HG02610 (cell line): ENCODE measurements at regions not wholly inside any gene's neighbourhood (a gene's known extent, or its start where the extent isn't known, plus 50 kb on each side); places are given as distances from the start of the nearest gene placed in this dataset.
"Not testable (repeated sequence)": the region's sequence is repeated elsewhere in the genome, so short reads cannot be mapped to it uniquely, and the experiment has no call there.

Experiments
- ATAC-seq: cut with Tn5 transposase; IDR thresholded peaks from one replicate; pipeline ENCODE4 v1.9.1; 2021; ENCODE audit warnings: mild to moderate bottlenecking, moderate library complexity; ENCODE audit not compliant: unreplicated experiment

DNA sequence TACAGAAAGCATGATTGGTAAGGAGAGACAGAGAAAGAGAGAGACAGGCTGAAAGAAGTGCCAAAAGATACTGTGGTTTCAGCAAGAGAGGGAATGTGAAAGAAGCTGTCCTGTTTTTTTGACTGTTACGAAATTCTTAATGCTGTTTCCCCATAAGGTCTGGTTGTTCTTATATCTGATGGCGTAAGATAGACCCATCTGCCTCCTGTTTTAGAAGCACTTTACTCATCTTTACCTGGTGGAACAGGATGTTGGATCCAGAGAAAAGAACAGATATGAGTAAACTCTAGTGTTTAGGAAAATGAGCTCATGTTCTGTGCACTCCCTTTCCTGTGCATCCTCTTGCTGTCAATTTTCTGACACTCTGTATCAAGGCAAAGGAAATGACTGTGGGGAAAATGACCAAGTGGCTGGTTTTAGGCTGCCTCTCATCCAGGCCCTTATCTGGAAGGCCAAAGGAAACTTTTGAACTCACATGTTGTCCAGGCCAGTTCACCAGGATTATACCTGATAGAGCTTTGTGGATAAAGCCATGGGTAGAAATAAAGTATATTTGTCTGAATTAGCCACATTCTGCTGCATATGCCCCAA lies 311.7 kb upstream of the HTR2C start:
- no peak for ATAC-seq

DNA sequence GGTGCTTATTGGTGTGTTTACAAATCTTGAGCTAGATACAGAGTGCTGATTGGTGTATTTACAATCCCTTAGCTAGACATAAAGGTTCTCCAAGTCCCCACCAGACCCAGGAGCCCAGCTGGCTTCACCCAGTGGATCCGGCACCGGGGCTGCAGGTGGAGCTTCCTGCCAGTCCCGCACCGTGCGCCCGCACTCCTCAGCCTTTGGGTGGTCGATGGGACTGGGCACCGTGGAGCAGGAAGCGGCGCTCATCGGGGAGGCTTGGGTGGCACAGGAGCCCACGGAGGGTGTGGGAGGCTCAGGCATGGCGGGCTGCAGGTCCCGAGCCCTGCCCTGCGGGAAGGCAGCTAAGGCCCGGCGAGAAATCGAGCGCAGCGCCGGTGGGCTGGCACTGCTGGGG lies 313.5 kb upstream of the HTR2C start:
- ATAC-seq: not testable (repeated sequence)

DNA sequence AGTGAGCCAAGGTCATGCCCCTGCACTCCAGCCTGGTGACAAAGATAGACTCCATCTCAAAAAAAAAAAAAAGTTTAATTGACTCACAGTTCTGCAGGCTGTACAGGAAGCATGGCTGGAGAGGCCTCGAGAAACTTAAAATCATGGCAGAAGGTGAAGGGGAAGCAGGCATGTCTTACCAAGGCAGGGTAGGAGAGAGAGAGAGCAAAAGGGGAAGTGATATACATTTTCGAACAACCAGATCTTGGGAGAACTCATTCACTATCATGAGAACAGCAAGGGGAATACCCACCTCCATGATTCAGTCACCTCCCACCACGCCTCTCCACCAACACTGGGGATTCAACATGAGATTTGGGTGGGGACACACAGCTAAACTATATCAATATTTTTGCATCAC lies 315.2 kb upstream of the HTR2C start:
- no peak for ATAC-seq

DNA sequence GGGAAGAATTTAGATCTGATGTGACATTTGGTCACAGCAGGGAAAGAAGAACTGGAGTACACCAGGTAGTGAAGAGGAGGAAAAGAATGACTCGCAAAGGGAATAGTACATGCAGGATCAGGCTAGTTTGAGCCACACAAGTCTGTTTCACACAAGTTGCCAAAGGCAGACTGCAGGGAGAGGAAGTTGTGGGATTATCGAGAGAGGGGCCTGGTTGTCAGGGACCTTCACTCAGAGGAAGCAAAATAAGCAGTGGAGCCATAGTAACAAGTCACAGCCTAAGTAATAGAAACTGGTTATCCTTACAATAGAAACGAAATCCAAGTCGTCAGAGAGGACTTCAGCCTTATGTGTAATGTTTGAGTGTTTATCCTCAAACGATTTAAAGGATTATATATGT lies 316.7 kb upstream of the HTR2C start:
- ATAC-seq: no peak

DNA sequence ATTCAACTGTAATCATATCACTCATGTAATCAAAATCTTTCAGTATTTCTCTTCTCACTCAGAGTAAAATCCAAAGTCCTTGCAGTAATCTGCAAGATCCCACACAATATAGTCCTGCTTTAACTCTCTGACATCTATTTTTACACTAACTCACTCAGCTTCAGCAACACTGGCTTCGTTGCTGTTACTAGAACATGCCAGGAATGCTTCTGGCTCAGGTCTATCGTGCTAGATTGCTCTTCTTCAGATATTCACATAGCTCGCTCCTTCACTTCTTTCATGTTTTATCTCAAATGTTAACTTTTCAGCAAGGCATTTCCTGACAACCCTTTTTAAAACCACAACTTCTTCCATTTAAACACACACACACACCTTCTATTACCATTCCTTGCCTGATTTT lies 331.7 kb upstream of the HTR2C start:
- ATAC-seq: no peak

DNA sequence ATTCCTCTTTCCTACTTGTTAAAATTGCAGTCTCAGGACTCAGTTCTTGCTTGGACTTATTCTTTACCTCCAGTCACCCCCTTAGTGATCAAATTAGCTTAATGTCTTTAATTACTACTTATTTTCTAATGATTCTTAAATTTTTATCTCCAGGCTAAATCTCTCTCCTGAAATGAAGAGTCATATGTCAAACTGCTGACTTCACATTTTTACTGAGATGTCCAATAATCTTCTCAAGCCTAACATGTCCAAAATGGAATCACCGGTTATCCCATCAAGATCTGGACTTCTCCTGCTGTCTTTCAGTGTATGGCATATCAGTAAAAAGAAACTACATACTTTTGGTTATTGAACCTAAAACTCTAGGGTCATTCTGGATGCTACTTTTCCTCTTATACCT lies 332.3 kb upstream of the HTR2C start:
- ATAC-seq: no peak

DNA sequence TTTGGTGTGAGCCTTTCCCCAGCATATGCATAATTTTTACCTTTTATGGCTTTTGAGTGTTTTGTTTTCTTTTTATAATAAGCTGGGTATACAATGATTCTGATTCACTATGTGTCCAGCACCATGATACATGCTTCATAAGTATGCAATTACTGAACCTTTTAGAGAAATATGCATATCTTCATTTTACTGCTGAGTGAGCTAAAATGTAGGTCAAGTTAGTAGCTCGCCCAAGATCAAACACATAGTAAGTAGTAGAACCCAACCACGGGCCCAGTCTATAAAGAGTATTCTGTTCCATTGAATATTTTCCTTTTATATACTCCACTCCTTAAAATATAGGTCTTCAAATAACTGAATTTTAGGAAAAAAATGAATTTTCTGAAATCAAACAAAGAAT lies 362.4 kb upstream of the HTR2C start:
- no peak for ATAC-seq

DNA sequence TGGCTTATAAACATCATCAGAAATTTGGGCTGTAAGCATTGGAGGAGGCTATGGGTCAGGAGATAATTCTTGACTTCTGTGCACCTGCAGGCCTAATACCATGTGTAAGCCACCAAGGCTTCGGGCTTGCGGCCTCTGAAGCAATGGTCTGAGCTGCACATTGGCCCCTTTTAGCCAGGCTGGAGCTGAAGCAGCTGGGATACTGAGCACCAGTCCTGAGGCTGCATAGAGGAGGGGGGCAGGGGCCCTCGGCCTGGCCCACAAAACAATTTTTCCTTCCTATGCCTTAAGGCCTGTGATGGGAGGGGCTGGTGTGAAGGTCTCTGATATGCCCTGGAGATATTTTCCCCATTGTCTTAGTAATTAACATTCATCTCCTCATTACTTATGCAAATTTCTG lies 373.0 kb upstream of the HTR2C start:
- no peak for ATAC-seq

DNA sequence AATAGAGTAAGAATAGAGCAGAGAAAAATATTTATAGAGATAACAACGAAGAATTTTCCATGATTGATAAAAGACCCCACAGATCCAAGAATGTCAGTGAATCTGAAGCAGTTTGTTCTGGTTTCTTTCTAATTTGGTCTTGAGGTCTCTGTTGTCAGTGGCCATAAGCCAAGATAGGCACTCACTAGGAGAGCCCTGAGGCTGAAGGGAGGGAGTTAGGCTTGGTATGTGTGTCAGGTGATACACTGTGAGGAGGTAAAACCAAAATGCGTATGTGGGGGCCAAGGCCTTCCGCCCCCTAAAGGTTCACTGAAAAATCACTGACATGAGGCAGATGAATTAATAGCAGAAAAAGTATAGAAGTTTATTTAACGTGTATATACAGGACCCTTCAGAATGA lies 382.3 kb upstream of the HTR2C start:
- no peak for ATAC-seq

DNA sequence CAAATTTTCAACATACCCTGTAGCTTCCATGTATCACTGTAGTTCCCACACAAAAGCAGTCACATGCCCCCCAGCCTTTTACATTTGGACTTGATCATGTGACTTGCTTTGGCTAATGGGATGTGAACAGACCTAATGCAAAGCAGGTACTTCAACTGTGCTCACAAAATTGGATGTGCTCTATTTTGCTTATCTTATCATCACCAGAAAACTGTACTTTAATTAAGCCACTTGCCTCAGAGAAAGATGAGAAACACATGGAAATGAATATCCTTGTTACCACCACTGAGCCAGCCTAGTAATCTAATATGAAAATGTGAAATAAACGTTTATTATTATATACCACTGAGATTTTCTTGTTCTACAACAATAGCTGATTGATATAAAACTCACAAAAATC lies 402.7 kb upstream of the HTR2C start:
- ATAC-seq: no peak

DNA sequence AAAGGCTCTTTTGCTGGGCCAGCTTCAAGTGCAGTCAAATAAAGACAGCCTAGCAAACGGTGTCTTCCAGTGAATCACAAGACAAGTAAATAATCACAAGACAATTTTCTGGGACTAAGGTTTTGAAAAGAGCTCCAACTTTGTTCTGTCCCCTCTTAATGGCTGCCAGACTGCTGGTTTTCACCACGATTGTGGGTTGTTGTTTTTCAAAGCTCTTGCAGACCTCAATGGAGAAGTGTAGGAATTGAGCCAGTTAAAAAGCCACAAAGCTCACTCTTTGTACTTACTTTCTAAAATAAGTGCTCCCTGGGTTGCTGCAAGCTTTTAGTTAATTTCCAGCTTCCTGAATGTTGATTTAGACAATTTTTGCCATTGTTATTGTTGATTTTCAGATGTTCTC lies 405.8 kb upstream of the HTR2C start:
- no peak for ATAC-seq

DNA sequence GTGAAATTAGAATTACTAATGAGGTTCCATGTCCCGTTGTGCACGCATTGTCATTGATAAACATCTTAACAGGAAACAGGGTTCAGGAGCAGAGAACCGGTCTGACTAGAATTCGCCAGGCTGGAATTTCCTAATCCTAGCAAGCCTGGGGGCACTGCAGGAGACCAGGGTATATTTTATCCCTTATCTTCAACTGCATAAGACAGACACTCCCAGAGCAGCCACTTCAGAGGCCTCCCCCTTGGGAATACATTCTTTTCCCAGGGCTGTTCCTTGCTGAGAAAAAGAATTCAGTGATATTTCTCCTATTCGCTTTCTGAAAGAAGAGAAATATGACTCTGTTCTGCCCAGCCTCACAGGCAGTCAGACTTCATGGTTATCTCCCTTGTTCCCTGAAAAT lies 416.6 kb upstream of the HTR2C start:
- ATAC-seq: not testable (repeated sequence)

DNA sequence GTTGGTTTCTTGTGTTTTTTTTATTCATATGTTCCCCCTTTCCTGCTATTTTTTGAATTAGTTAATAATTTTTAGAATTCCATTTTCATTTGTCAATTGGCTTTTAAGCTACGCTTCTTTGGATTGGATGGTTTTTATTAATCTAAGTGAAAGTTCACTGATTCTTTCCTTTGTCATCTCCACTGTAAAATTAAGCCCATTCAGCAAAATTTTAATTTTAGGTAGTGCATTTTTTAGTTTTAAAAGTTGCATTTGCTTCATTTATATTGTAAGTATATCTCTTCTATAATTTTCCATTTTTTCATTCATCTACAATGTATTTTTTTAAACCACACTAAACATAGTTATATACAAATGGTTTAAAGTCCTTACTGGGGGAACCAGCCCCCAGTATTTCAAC lies 417.3 kb upstream of the HTR2C start:
- ATAC-seq: no peak

DNA sequence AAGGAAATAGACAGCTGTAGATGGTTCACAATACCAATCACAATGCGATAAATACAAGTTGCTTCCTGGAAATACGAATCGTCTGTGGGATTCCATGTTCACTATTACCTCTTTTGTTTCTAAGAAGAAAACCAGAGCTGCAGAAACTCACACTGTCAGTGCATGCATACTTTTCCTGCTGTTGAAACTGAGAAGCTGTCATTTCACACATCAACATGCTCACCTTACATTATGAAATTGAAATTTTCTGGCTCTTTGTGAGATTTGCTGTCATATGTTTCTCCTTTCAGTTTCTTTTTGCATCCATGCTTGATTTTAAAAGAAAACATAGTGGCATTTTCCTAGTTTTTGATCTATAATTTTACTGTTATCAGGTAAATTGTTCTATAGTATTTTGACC lies 418.3 kb upstream of the HTR2C start:
- no peak for ATAC-seq

DNA sequence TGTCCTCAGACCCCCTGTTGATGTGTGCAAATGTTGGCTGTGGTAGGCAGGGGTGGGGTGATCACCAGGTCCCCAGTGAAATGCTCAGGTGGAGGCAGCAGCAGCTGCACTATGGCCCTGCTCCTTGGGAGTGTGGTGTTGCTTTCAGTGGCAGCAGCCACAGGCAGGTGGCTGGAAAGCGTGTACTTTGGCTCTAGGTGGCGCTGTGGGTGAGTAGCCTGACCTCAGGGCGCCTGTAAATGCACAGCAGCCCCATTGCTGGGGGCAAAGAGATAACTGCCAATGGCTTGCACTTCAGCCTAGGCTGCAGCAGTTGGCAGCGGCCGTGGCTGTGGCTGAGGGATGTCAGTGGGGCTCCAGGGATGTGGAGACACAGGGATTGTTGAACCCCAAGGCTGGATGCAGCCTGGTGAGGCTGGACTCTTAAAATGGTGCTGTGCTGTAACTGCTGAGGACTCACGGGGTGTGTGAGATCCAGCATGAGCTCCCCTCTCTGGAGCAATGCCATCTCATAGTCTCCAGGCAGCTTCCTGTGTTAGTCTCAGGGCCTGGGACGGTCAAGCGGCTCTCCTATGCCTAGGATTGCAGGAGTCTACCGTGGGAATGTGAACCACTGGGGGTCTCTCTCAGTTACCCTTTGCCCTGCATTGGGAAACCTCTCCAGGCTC lies 421.7 kb upstream of the HTR2C start:
- ATAC-seq: no peak

DNA sequence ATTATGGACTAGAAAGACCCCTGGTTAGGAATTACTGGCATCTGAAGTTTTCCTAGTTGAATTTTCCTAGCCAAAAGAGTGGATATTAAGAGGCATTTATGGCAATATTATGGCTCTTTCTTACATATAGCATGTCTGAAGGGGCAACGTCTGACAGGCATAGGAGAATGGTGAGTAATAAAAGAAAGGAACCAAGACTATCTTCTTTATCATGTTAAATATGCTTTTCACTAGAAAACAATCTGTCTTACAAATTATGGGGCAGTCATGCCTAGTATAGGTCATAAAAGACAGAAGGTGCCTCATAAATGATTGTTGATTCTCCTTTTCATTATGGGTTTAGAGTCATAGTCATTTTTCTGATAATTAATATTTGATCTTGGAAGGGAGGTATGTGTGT lies 431.1 kb upstream of the HTR2C start:
- ATAC-seq: no peak

DNA sequence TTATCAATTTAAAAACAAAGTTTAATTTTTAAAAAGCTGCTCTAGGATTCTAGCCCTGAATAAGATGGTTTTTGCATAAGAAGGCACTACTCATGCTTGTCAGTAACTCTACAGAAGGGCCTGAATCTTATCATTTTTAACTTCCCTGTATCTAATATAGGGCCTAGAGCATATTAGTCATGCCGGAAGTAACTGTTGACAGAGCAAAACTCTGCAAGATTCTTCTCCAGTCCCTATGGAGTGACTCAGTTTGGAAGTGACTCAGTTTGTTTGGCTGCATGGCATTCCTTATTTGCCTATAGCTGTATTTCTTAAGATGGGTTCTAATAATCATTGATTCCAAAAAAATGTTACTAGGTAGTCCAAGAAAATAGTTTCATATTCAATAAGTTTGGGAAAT lies 431.8 kb upstream of the HTR2C start:
- ATAC-seq: no peak

DNA sequence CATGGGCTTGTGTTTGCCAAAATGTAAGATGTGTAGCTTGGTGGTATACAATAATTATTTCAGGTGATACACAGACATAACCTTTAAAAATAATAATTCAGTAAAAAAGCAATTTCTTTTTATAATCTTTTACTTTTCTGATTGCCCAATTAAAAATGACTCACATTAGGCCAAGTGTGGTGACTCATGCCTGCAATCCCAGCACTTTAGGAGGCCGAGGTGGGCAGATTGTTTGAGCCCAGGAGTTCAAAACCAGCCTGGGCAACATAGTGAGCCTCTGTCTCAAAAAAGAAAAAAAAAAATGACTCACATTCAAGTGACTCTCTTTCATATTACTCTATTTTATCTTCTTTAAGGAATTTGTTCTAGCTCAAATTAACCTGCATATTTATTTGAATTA lies 449.4 kb upstream of the HTR2C start:
- ATAC-seq: no peak

DNA sequence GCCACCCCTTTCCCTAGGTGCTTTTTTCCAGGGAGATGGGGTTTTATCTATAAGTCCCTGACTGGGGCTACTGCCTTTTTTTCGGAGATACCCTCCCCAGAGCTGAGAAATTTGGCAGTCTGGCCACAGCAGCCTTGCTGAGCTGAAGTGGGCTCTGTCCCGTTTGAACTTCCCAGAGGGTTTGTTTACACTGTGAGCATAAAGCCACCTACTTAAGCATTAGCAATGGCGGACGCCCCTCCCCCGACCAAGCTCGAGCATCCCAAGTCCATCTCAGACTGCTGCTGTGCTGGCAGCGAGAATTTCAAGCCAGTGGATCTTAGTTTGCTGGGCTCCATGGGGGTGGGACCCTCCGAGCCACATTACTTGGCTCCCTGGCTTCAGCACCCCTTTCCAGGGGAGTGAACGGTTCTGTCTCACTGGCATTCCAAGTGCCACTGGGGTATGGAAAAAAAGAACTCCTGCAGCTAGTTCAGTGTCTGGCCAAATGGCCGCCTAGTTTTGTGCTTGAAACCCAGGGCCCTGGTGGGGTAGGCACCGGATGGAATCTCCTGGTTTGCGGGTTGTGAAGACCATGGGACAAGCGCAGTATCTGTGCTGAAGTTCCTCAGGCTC lies 456.4 kb upstream of the HTR2C start:
- no peak for ATAC-seq

DNA sequence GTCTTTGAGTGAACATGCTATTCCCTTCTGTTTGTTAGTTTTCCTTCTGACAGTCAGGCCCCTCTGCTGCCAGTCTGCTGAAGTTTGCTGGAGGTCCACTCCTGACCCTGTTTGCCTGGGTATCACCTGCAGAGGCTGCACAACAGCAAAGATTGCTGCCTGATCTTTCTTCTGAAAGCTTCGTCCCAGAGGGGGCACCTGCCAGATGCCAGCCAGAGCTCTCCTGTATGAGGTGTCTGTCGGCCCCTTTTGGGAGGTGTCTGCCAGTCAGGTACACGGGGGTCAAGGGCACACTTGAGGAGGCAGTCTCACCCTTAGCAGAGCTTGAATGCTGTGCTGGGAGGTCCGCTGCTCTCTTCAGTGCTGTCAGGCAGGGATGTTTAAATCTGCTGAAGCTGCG lies 456.9 kb upstream of the HTR2C start:
- ATAC-seq: no peak

DNA sequence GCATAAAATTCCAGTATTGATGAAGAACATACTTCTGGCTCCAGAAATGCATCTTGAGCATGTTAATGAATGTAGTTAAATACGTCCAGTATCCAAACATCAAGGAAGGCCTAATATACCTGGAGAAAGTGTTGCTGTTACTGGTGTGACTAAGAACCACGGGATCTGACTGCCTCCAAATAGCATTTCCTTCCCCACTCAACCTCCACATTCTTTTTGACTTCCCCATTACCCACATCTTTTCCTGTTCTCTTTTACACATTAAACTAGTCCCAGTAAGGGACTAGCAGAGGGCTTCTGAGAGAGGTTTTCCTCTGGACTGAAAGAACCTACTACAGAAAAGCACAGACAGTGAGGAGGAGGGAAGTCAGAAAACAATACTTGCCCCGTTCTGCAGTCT lies 482.8 kb upstream of the HTR2C start:
- no peak for ATAC-seq

DNA sequence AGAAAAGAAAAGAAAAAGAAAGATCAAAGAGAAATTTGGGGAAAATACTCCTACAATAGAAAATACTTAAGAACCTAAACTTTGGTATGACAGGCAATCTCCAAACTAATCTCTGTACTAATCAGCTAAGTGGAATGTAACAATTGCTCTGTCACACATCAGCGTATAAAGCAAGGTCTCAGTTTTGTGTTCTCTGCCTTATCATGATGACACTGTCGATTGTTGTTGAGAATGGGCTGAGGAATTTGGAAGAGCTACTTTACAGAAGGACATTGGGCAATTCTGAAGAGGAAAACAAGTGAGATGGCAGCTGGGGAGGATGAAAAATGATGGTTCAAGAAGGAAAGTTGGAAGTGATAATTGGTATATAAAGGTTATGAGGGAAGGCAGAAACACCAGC lies 486.0 kb upstream of the HTR2C start:
- ATAC-seq: no peak

DNA sequence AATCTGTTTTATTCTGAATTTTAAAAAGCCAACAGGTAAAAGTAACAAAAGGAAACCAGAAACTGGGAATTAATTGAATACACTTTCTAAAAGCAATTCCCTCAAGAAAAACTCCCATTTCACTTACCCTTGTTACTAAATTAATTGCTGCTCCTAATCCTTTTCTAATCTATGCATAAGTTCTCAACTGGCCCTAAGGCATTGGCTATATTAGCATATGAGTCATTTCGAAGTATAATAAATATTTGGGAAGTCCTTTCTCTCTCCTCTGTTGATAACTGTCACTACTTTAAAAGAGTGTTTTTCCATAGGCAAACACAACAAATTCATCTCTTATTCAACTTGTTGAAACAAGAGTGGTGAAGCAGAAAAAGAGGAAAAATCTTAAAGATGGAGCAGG lies 486.5 kb upstream of the HTR2C start:
- no peak for ATAC-seq
